ENCODE measurements at regions not wholly inside any gene's neighbourhood (a gene's known extent, or its start where the extent isn't known, plus 50 kb on each side); places are given as distances from the start of the nearest gene placed in this dataset.

- TF ChIP-seq ARNTL (CRISPR knock-in tag; IDR thresholded peaks at IDR 0.05; ENCODE audit: borderline replicate concordance, low read depth) (no peak), PPARA (CRISPR knock-in tag; IDR thresholded peaks at IDR 0.05; ENCODE audit: borderline replicate concordance) (no peak), BACH2 (CRISPR knock-in tag; IDR thresholded peaks at IDR 0.05; ENCODE audit: borderline replicate concordance) (no peak), TCF4 (CRISPR knock-in tag; IDR thresholded peaks at IDR 0.05; ENCODE audit: borderline replicate concordance) (no peak), ZC3H10 (CRISPR knock-in tag; IDR thresholded peaks at IDR 0.05) (no peak), ZFP3 (CRISPR knock-in tag; IDR thresholded peaks at IDR 0.05) (no peak), ESRRG (CRISPR knock-in tag; IDR thresholded peaks at IDR 0.05) (no peak), TOX (CRISPR knock-in tag; IDR thresholded peaks at IDR 0.05; ENCODE audit: borderline replicate concordance) (no peak), GLIS3 (CRISPR knock-in tag; IDR thresholded peaks at IDR 0.05) (no peak), SNAI2 (CRISPR knock-in tag; IDR thresholded peaks at IDR 0.05) (no peak), ZFP30 (CRISPR knock-in tag; IDR thresholded peaks at IDR 0.05) (no peak)
- TF ChIP-seq, protein P1, sequence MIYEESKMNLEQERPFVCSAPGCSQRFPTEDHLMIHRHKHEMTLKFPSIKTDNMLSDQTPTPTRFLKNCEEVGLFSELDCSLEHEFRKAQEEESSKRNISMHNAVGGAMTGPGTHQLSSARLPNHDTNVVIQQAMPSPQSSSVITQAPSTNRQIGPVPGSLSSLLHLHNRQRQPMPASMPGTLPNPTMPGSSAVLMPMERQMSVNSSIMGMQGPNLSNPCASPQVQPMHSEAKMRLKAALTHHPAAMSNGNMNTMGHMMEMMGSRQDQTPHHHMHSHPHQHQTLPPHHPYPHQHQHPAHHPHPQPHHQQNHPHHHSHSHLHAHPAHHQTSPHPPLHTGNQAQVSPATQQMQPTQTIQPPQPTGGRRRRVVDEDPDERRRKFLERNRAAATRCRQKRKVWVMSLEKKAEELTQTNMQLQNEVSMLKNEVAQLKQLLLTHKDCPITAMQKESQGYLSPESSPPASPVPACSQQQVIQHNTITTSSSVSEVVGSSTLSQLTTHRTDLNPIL (CRISPR knock-in tag; IDR thresholded peaks at IDR 0.05; ENCODE audit: low read depth), result no peak
- TF ChIP-seq, protein P2, sequence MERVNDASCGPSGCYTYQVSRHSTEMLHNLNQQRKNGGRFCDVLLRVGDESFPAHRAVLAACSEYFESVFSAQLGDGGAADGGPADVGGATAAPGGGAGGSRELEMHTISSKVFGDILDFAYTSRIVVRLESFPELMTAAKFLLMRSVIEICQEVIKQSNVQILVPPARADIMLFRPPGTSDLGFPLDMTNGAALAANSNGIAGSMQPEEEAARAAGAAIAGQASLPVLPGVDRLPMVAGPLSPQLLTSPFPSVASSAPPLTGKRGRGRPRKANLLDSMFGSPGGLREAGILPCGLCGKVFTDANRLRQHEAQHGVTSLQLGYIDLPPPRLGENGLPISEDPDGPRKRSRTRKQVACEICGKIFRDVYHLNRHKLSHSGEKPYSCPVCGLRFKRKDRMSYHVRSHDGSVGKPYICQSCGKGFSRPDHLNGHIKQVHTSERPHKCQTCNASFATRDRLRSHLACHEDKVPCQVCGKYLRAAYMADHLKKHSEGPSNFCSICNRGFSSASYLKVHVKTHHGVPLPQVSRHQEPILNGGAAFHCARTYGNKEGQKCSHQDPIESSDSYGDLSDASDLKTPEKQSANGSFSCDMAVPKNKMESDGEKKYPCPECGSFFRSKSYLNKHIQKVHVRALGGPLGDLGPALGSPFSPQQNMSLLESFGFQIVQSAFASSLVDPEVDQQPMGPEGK (CRISPR knock-in tag; IDR thresholded peaks at IDR 0.05; ENCODE audit: borderline replicate concordance), result no peak
Measured at GRCh38 chr14:50028458-50028857, 87.9 kb downstream of the VCPKMT start.
